Duodenal mucosa (tissue), 2 donors: ENCODE measurements at regions not wholly inside any gene's neighbourhood (a gene's known extent, or its start where the extent isn't known, plus 50 kb on each side); places are given as distances from the start of the nearest gene placed in this dataset.

ENCODE experiments used
- H3K27ac ChIP-seq: one replicate; pipeline ENCODE4 v1.7.0; 2013; ENCODE audit warnings: low read depth, low read length
- H3K27me3 ChIP-seq, 2 donors: one replicate each; pipeline ENCODE4 v1.7.0; 2013; ENCODE audit warnings: low read length in 2 of 2, control low read depth in 1 of 2; ENCODE audit not compliant: insufficient read depth in 2 of 2, control insufficient read depth in 1 of 2
- H3K36me3 ChIP-seq, 2 donors: one replicate each; pipeline ENCODE4 v1.7.0; 2013; ENCODE audit warnings: low read length in 2 of 2, control low read depth in 1 of 2; ENCODE audit not compliant: insufficient read depth in 2 of 2, control insufficient read depth in 1 of 2
- H3K4me1 ChIP-seq, 2 donors: one replicate each; pipeline ENCODE4 v1.7.0; 2013; ENCODE audit warnings: low read length in 2 of 2, control low read depth in 1 of 2; ENCODE audit not compliant: insufficient read depth in 2 of 2, control insufficient read depth in 1 of 2
- H3K4me3 ChIP-seq, 2 donors: one replicate each; pipeline ENCODE4 v1.7.0; 2013; ENCODE audit warnings: low read length in 2 of 2, low read depth in 1 of 2
- H3K9ac ChIP-seq, 2 donors: one replicate each; pipeline ENCODE4 v1.7.0; 2013; ENCODE audit warnings: low read length in 2 of 2, low read depth in 1 of 2
- H3K9me3 ChIP-seq, 2 donors: one replicate each; pipeline ENCODE4 v1.7.0; 2013; ENCODE audit warnings: low read length in 2 of 2, control low read depth in 1 of 2; ENCODE audit not compliant: control insufficient read depth in 1 of 2

- no peak overlapping the region for H3K27ac ChIP-seq
Observed at GRCh38 chr13:83281654-83282053, 600.6 kb downstream of the SLITRK1 start.

GRCh38 chr13:83274679-83275078 is 607.6 kb downstream of the SLITRK1 start:
- no peak overlapping the region for H3K4me3 ChIP-seq
- H3K27me3 ChIP-seq: no peaks in the 10 kb centered on the region
- H3K36me3 ChIP-seq: no peaks in the 10 kb centered on the region
- H3K9ac ChIP-seq: no peak overlapping the region
- H3K4me1 ChIP-seq: no peaks in the 10 kb centered on the region
- peaks cover 9 to 10% of the 10 kb centered on the region in 2 donors for H3K9me3 ChIP-seq
- no peak overlapping the region for H3K27ac ChIP-seq

More at GRCh38 chr13:83281654-83282053, 600.6 kb downstream of the SLITRK1 start:
- Histone ChIP-seq H3K4me1 (no peaks in the 10 kb centered on the region), H3K27me3 (no peaks in the 10 kb centered on the region), H3K9me3 (peaks cover 11 to 13% of the 10 kb centered on the region in 2 donors), H3K4me3 (no peak overlapping the region), H3K36me3 (no peaks in the 10 kb centered on the region), H3K9ac (no peak overlapping the region)

GRCh38 chr13:83272652-83273240 is 609.5 kb downstream of the SLITRK1 start:
- Histone ChIP-seq H3K27me3 (no peaks in the 10 kb centered on the region), H3K27ac (no peak overlapping the region), H3K9ac (no peak overlapping the region), H3K4me3 (no peak overlapping the region), H3K4me1 (no peaks in the 10 kb centered on the region), H3K9me3 (peaks cover 10 to 13% of the 10 kb centered on the region in 2 donors), H3K36me3 (no peaks in the 10 kb centered on the region)

GRCh38 chr13:83272076-83272475 is 610.2 kb downstream of the SLITRK1 start:
- Histone ChIP-seq H3K36me3 (no peaks in the 10 kb centered on the region), H3K27me3 (no peaks in the 10 kb centered on the region), H3K9ac (no peak overlapping the region), H3K4me1 (no peaks in the 10 kb centered on the region), H3K9me3 (peaks cover 4 to 8% of the 10 kb centered on the region in 2 donors), H3K27ac (no peak overlapping the region), H3K4me3 (no peak overlapping the region)

- H3K36me3 ChIP-seq: no peaks in the 10 kb centered on the region
- no peak overlapping the region for H3K9ac ChIP-seq
- H3K27ac ChIP-seq: no peak overlapping the region
- peaks cover 10 to 19% of the 10 kb centered on the region in 2 donors for H3K9me3 ChIP-seq
- no peaks in the 10 kb centered on the region for H3K4me1 ChIP-seq
- no peaks in the 10 kb centered on the region for H3K27me3 ChIP-seq
- H3K4me3 ChIP-seq: no peak overlapping the region
Observed at GRCh38 chr13:83265279-83265678, 617.0 kb downstream of the SLITRK1 start.

- no peak overlapping the region for H3K27ac ChIP-seq
- H3K4me1 ChIP-seq: no peaks in the 10 kb centered on the region
- H3K36me3 ChIP-seq: no peaks in the 10 kb centered on the region
- no peaks in the 10 kb centered on the region for H3K27me3 ChIP-seq
- no peak overlapping the region for H3K9ac ChIP-seq
- peaks cover 13 to 21% of the 10 kb centered on the region in 2 donors for H3K9me3 ChIP-seq
- no peak overlapping the region for H3K4me3 ChIP-seq
Observed at GRCh38 chr13:83248751-83249150, 633.5 kb downstream of the SLITRK1 start.

GRCh38 chr13:83232626-83233025 is 649.6 kb downstream of the SLITRK1 start:
- Histone ChIP-seq H3K4me1 (no peaks in the 10 kb centered on the region), H3K4me3 (no peak overlapping the region), H3K36me3 (no peaks in the 10 kb centered on the region), H3K27me3 (no peaks in the 10 kb centered on the region), H3K27ac (no peak overlapping the region), H3K9me3 (peaks cover 7 to 37% of the 10 kb centered on the region in 2 donors), H3K9ac (no peak overlapping the region)

GRCh38 chr13:83229574-83230305 is 652.5 kb downstream of the SLITRK1 start:
- H3K4me3 ChIP-seq: no peak overlapping the region
- no peak overlapping the region for H3K27ac ChIP-seq

GRCh38 chr13:83223546-83223945 is 658.7 kb downstream of the SLITRK1 start:
- Histone ChIP-seq H3K27ac (no peak overlapping the region), H3K4me3 (no peak overlapping the region), H3K9me3 (peaks cover 8 to 11% of the 10 kb centered on the region in 2 donors), H3K36me3 (no peaks in the 10 kb centered on the region), H3K4me1 (no peaks in the 10 kb centered on the region), H3K27me3 (no peaks in the 10 kb centered on the region), H3K9ac (no peak overlapping the region)

More at GRCh38 chr13:83229574-83230305, 652.5 kb downstream of the SLITRK1 start:
- H3K9me3 ChIP-seq: peaks cover 8 to 28% of the 10 kb centered on the region in 2 donors
- H3K36me3 ChIP-seq: no peaks in the 10 kb centered on the region
- no peak overlapping the region for H3K9ac ChIP-seq
- H3K4me1 ChIP-seq: no peaks in the 10 kb centered on the region
- H3K27me3 ChIP-seq: no peaks in the 10 kb centered on the region

GRCh38 chr13:83221813-83222241 is 660.4 kb downstream of the SLITRK1 start:
- Histone ChIP-seq H3K4me3 (no peak overlapping the region), H3K27ac (no peak overlapping the region), H3K27me3 (no peaks in the 10 kb centered on the region), H3K36me3 (no peaks in the 10 kb centered on the region), H3K9ac (no peak overlapping the region), H3K4me1 (no peaks in the 10 kb centered on the region), H3K9me3 (peaks cover 3 to 4% of the 10 kb centered on the region in 2 donors)
